ENCODE measurements at regions not wholly inside any gene's neighbourhood (a gene's known extent, or its start where the extent isn't known, plus 50 kb on each side); places are given as distances from the start of the nearest gene placed in this dataset.

GRCh38 chr11:28730336-28730735, 622.1 kb downstream of the METTL15 start:
- TF ChIP-seq CTCF (IDR thresholded peaks at IDR 0.05) (no peak), POLR2AphosphoS5 (IDR thresholded peaks at IDR 0.05) (no peak)

Measured in breast epithelium (tissue), 3 donors.